ENCODE measurements at regions not wholly inside any gene's neighbourhood (a gene's known extent, or its start where the extent isn't known, plus 50 kb on each side); places are given as distances from the start of the nearest gene placed in this dataset.

GRCh38 chr11:15532432-15532831 is 417.7 kb downstream of the INSC start:
- 91% methylated on average over 4 of the region's 4 CpGs for WGBS (ENCODE audit: low lambda C conversion rate, missing lambda C conversion rate)
- Histone ChIP-seq H3K9me2 (replicated peaks; ENCODE audit: insufficient read depth) (no peaks in the 10 kb centered on the region), H4K20me1 (ENCODE audit: insufficient read depth, poor library complexity, severe bottlenecking) (no peaks in the 10 kb centered on the region), H3K4me1 (ENCODE audit: insufficient read depth) (no peaks in the 10 kb centered on the region), H3K4me3 (no peak overlapping the region), H3K36me3 (replicated peaks; ENCODE audit: insufficient read depth, low read depth) (no peaks in the 10 kb centered on the region), H3K79me2 (no peaks in the 10 kb centered on the region), H3K27me3 (no peaks in the 10 kb centered on the region), H2AFZ (no peak overlapping the region), H3K4me2 (no peak overlapping the region), H3K27ac (no peak overlapping the region), H3K9me3 (ENCODE audit: low read depth) (no peaks in the 10 kb centered on the region)
- no peak for DNase-seq (ENCODE audit: low spot score)
- TF ChIP-seq EZH2phosphoT487 (IDR thresholded peaks at IDR 0.05; ENCODE audit: low read depth, severe bottlenecking, unreplicated experiment) (no peak), CTCF (IDR thresholded peaks at IDR 0.05; ENCODE audit: poor library complexity) (no peak), EZH2 (IDR thresholded peaks at IDR 0.05; ENCODE audit: borderline replicate concordance) (no peak)

DNA sequence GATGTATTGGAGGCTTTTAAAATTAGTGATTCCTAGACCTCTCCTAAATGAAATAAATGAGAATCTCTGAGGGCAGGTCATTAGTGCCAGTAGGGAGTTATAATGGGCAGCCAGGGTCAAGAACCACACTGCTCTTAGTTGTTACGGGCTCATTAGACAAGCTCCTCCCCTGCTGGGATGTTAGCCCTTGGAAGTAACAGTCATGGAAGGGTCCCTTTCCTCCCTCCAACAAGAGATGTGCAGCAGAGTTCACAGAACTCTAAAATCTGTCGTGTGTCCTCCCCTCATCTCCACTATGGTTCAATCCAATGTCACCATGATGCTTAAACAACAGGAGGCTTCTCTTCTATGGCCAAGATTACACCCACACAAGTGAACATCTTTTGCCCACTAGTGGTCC is 419.5 kb downstream of the INSC start:
- Histone ChIP-seq H3K27ac (no peak overlapping the region), H3K9me3 (ENCODE audit: low read depth) (no peaks in the 10 kb centered on the region), H3K4me2 (no peak overlapping the region), H4K20me1 (ENCODE audit: insufficient read depth, poor library complexity, severe bottlenecking) (no peaks in the 10 kb centered on the region), H3K27me3 (no peaks in the 10 kb centered on the region), H3K4me1 (ENCODE audit: insufficient read depth) (no peaks in the 10 kb centered on the region), H3K36me3 (replicated peaks; ENCODE audit: insufficient read depth, low read depth) (no peaks in the 10 kb centered on the region), H3K4me3 (no peak overlapping the region), H3K79me2 (no peaks in the 10 kb centered on the region), H3K9me2 (replicated peaks; ENCODE audit: insufficient read depth) (no peaks in the 10 kb centered on the region), H2AFZ (no peak overlapping the region)
- no peak for DNase-seq (ENCODE audit: low spot score)
- no peak for TF ChIP-seq EZH2 (IDR thresholded peaks at IDR 0.05; ENCODE audit: borderline replicate concordance)
- TF ChIP-seq CTCF (IDR thresholded peaks at IDR 0.05; ENCODE audit: poor library complexity) = no peak
- TF ChIP-seq EZH2phosphoT487 (IDR thresholded peaks at IDR 0.05; ENCODE audit: low read depth, severe bottlenecking, unreplicated experiment) = no peak
- 96% methylated on average over 2 of the region's 2 CpGs for WGBS (ENCODE audit: low lambda C conversion rate, missing lambda C conversion rate)

DNA sequence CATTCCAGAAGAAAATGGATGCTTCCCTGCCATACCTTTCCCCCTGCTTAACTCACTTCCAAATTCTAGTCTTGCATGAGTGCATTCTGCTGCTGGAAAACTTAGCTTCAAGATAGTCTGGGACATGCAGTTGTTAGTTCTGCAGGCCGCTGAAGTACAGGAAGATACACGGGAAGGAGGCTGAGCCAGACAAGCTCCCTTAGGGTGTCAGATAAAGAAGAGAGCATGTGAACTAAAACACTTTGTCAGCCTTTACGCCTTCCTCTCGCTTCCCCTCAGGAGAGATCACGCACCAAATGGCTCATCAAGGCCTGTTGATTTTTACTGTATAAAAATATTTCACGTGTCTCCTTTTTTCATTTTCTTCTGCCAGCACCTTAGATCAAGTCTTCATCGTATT is 420.7 kb downstream of the INSC start:
- no peak for DNase-seq (ENCODE audit: low spot score)
- WGBS (ENCODE audit: low lambda C conversion rate, missing lambda C conversion rate) = 90% methylated on average over 7 of the region's 7 CpGs
- no peak overlapping the region for H3K27ac ChIP-seq
- H3K9me3 ChIP-seq (ENCODE audit: low read depth) = no peaks in the 10 kb centered on the region
- H3K36me3 ChIP-seq (replicated peaks; ENCODE audit: insufficient read depth, low read depth) = no peaks in the 10 kb centered on the region
- no peak overlapping the region for H3K4me3 ChIP-seq
- no peak overlapping the region for H2AFZ ChIP-seq
- no peaks in the 10 kb centered on the region for H3K27me3 ChIP-seq
- H4K20me1 ChIP-seq (ENCODE audit: insufficient read depth, poor library complexity, severe bottlenecking) = no peaks in the 10 kb centered on the region
- H3K4me2 ChIP-seq = no peak overlapping the region
- H3K9me2 ChIP-seq (replicated peaks; ENCODE audit: insufficient read depth) = no peaks in the 10 kb centered on the region
- no peaks in the 10 kb centered on the region for H3K4me1 ChIP-seq (ENCODE audit: insufficient read depth)
- no peaks in the 10 kb centered on the region for H3K79me2 ChIP-seq
- no peak for TF ChIP-seq EZH2phosphoT487 (IDR thresholded peaks at IDR 0.05; ENCODE audit: low read depth, severe bottlenecking, unreplicated experiment)
- TF ChIP-seq CTCF (IDR thresholded peaks at IDR 0.05; ENCODE audit: poor library complexity) = no peak
- no peak for TF ChIP-seq EZH2 (IDR thresholded peaks at IDR 0.05; ENCODE audit: borderline replicate concordance)

- no peak for DNase-seq (ENCODE audit: low spot score)
- TF ChIP-seq EZH2phosphoT487 (IDR thresholded peaks at IDR 0.05; ENCODE audit: low read depth, severe bottlenecking, unreplicated experiment) = no peak
- TF ChIP-seq EZH2 (IDR thresholded peaks at IDR 0.05; ENCODE audit: borderline replicate concordance) = no peak
- no peak for TF ChIP-seq CTCF (IDR thresholded peaks at IDR 0.05; ENCODE audit: poor library complexity)
- WGBS (ENCODE audit: low lambda C conversion rate, missing lambda C conversion rate) = 59% methylated on average over 2 of the region's 2 CpGs
Observed at GRCh38 chr11:15536438-15536837, 421.7 kb downstream of the INSC start.

More at GRCh38 chr11:15536438-15536837, 421.7 kb downstream of the INSC start:
- no peak overlapping the region for H3K27ac ChIP-seq
- no peaks in the 10 kb centered on the region for H3K9me2 ChIP-seq (replicated peaks; ENCODE audit: insufficient read depth)
- H3K4me3 ChIP-seq = no peak overlapping the region
- no peaks in the 10 kb centered on the region for H3K27me3 ChIP-seq
- H2AFZ ChIP-seq = no peak overlapping the region
- H3K79me2 ChIP-seq = no peaks in the 10 kb centered on the region
- no peaks in the 10 kb centered on the region for H3K4me1 ChIP-seq (ENCODE audit: insufficient read depth)
- no peaks in the 10 kb centered on the region for H4K20me1 ChIP-seq (ENCODE audit: insufficient read depth, poor library complexity, severe bottlenecking)
- H3K9me3 ChIP-seq (ENCODE audit: low read depth) = no peaks in the 10 kb centered on the region
- no peaks in the 10 kb centered on the region for H3K36me3 ChIP-seq (replicated peaks; ENCODE audit: insufficient read depth, low read depth)
- no peak overlapping the region for H3K4me2 ChIP-seq
